Thyroid gland (tissue), 4 donors: ENCODE measurements at regions not wholly inside any gene's neighbourhood (a gene's known extent, or its start where the extent isn't known, plus 50 kb on each side); places are given as distances from the start of the nearest gene placed in this dataset.

Experiments used
- POLR2A ChIP-seq, 2 donors: fragments of 450-650 bp; IDR thresholded peaks; one replicate each; pipeline ENCODE4 v1.6.1; 2017; ENCODE audit warnings: antibody characterized with exemption in 2 of 2, mild to moderate bottlenecking in 2 of 2, moderate library complexity in 1 of 2
- TF ChIP-seq, protein P1 (sequence below), 6 experiments: fragments of 200-600 bp in 3 of 6; fragments of 450-650 bp in 3 of 6; sonication (generic) in 3 of 6; IDR thresholded peaks; one replicate each; pipeline ENCODE4 v1.5.1; 2016 to 2019; ENCODE audit warnings: antibody characterized with exemption in 6 of 6, mild to moderate bottlenecking in 2 of 6, inconsistent platforms in 1 of 6, moderate library complexity in 1 of 6

DNA sequence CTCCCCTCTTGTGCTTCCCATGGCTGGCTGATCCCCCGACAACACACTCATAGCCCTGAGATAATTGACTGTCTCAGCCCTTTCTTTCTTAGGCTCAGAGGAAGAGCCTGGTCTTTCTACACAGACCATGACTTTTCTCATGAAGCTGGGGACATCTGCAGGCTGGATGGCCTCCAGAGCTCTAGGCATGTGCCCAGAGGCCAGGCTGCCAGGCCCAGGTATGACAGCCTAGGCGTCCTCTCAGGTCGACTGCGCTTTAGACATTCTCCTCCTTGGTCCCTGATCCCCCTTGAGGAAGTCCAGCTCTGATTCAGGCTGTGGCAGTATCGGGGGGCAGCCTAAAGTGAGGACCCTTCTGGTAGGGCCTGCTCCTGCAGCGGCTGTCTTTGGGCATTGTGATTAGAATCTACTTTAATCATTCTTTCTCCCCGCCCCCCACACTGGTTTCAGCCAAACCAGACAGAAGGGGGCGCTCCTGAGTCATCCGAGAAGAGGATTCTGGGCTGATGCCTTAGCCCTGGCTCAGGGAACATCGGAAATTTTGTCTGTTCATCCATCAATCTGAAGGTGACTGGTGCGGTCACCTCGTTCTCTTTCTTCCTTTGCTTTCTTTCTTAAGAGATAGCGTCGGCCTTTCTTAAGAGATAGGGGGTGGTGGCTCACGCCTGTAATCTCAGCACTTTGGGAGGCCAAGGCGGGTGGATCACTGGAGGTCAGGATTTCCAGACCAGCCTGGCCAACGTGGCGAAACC lies 66.5 kb upstream of the HSPA9 start:
- no peak for TF ChIP-seq POLR2A (IDR thresholded peaks at IDR 0.05)
- TF ChIP-seq, protein P1, sequence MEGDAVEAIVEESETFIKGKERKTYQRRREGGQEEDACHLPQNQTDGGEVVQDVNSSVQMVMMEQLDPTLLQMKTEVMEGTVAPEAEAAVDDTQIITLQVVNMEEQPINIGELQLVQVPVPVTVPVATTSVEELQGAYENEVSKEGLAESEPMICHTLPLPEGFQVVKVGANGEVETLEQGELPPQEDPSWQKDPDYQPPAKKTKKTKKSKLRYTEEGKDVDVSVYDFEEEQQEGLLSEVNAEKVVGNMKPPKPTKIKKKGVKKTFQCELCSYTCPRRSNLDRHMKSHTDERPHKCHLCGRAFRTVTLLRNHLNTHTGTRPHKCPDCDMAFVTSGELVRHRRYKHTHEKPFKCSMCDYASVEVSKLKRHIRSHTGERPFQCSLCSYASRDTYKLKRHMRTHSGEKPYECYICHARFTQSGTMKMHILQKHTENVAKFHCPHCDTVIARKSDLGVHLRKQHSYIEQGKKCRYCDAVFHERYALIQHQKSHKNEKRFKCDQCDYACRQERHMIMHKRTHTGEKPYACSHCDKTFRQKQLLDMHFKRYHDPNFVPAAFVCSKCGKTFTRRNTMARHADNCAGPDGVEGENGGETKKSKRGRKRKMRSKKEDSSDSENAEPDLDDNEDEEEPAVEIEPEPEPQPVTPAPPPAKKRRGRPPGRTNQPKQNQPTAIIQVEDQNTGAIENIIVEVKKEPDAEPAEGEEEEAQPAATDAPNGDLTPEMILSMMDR (IDR thresholded peaks at IDR 0.05), result peak in 4 of 6 experiments; percentile 50 to 69 (median 60)
